ENCODE measurements at regions not wholly inside any gene's neighbourhood (a gene's known extent, or its start where the extent isn't known, plus 50 kb on each side); places are given as distances from the start of the nearest gene placed in this dataset.

DNA sequence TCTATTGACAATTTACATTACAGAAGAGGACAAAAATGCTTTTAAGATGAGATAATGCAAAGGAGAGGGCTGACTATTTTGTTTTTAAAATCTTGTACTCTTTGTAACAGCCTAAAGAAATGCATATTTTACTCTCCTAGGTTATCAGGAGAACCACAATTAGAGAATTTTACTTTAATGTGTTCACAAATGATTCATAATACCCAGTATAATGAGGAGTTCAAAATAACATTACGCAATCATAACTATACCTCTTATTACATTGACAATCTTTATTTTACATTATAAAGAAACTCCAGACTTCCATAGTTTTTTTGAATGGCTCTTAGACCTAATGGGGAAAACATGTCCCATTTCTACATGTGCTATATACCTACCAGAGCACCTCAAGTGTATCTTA, 1089.7 kb downstream of the PCDH17 start:
- Histone ChIP-seq H3K36me3 (ENCODE audit: control insufficient read depth, insufficient read depth, low read length) (no peaks in the 10 kb centered on the region), H3K27me3 (replicated peaks; ENCODE audit: control insufficient read depth, insufficient read depth, low read length) (no peaks in the 10 kb centered on the region), H3K4me3 (replicated peaks; ENCODE audit: low read depth, low read length) (no peak overlapping the region)
- TF ChIP-seq, protein P1, sequence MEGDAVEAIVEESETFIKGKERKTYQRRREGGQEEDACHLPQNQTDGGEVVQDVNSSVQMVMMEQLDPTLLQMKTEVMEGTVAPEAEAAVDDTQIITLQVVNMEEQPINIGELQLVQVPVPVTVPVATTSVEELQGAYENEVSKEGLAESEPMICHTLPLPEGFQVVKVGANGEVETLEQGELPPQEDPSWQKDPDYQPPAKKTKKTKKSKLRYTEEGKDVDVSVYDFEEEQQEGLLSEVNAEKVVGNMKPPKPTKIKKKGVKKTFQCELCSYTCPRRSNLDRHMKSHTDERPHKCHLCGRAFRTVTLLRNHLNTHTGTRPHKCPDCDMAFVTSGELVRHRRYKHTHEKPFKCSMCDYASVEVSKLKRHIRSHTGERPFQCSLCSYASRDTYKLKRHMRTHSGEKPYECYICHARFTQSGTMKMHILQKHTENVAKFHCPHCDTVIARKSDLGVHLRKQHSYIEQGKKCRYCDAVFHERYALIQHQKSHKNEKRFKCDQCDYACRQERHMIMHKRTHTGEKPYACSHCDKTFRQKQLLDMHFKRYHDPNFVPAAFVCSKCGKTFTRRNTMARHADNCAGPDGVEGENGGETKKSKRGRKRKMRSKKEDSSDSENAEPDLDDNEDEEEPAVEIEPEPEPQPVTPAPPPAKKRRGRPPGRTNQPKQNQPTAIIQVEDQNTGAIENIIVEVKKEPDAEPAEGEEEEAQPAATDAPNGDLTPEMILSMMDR (IDR thresholded peaks at IDR 0.05; ENCODE audit: insufficient read depth, low read length, poor library complexity, severe bottlenecking) = no peak
- no peak for DNase-seq (ENCODE audit: extremely low read depth, insufficient read length)

DNA sequence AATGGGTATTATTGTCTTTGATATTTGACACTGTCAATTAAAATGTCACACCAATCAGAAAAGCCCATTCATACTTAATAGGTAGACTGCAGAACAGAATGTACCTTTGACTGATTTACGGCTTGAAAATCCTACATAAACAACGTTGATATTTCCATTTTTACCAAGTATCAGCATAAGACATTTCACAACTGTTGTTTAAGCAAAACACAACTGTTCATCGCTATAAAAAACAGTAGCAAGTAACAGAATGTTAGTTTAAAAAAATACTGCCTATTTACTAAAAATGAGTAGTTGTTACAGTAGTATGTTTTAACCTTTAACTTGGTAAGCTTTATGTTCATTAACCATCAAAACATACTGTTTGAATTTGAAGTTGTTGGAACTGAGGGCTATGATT, 1096.6 kb downstream of the PCDH17 start:
- DNase-seq (ENCODE audit: extremely low read depth, insufficient read length) = no peak
- TF ChIP-seq, protein P1 (IDR thresholded peaks at IDR 0.05; ENCODE audit: insufficient read depth, low read length, poor library complexity, severe bottlenecking) = no peak
- Histone ChIP-seq H3K36me3 (ENCODE audit: control insufficient read depth, insufficient read depth, low read length) (no peaks in the 10 kb centered on the region), H3K4me3 (replicated peaks; ENCODE audit: low read depth, low read length) (no peak overlapping the region), H3K27me3 (replicated peaks; ENCODE audit: control insufficient read depth, insufficient read depth, low read length) (no peaks in the 10 kb centered on the region)

DNA sequence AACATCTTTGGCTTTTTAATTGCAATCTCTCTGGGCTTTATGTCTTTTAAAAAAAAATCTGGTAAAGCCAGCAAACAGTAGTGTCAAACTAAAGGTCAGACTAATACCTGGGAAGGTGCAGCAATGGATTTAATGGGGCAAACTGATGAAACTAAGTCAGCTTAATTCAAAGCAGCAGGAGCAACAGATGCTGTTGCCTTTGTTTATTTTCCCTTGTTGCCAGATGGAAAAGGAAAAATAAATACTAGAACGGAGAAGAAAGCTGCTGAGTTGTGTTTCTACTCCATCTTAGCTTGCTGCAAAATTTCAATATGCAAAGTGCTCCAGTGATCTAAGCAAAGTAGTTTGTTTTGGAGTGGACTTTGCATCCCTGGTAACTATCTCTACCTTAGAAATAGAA, 1097.8 kb downstream of the PCDH17 start:
- H3K36me3 ChIP-seq (ENCODE audit: control insufficient read depth, insufficient read depth, low read length) = no peaks in the 10 kb centered on the region
- no peak for DNase-seq (ENCODE audit: extremely low read depth, insufficient read length)
- H3K4me3 ChIP-seq (replicated peaks; ENCODE audit: low read depth, low read length) = no peak overlapping the region
- H3K27me3 ChIP-seq (replicated peaks; ENCODE audit: control insufficient read depth, insufficient read depth, low read length) = no peaks in the 10 kb centered on the region
- TF ChIP-seq, protein P1 (IDR thresholded peaks at IDR 0.05; ENCODE audit: insufficient read depth, low read length, poor library complexity, severe bottlenecking) = no peak

DNA sequence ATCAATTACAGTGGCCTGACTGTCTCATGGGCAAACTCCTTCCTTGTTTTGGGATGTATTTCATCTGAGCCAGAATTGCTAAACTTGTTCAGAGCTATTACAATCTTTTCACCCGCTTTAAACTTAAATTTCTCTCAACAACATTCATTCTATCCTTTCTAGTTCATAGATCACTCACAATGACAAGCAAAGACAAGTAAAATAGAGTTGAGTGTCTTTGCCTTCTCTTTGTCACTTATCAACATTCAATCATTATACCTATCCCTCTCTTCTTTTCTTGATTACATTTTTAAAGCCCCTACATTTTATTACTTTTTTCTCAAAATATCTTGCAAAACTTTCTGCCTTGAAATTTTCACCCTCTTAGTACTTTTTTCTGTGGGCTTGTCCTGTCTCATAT, 1113.1 kb downstream of the PCDH17 start:
- Histone ChIP-seq H3K36me3 (ENCODE audit: control insufficient read depth, insufficient read depth, low read length) (no peaks in the 10 kb centered on the region), H3K27me3 (replicated peaks; ENCODE audit: control insufficient read depth, insufficient read depth, low read length) (no peaks in the 10 kb centered on the region), H3K4me3 (replicated peaks; ENCODE audit: low read depth, low read length) (no peak overlapping the region)
- TF ChIP-seq, protein P1 (IDR thresholded peaks at IDR 0.05; ENCODE audit: insufficient read depth, low read length, poor library complexity, severe bottlenecking) = no peak
- DNase-seq (ENCODE audit: extremely low read depth, insufficient read length) = no peak

DNA sequence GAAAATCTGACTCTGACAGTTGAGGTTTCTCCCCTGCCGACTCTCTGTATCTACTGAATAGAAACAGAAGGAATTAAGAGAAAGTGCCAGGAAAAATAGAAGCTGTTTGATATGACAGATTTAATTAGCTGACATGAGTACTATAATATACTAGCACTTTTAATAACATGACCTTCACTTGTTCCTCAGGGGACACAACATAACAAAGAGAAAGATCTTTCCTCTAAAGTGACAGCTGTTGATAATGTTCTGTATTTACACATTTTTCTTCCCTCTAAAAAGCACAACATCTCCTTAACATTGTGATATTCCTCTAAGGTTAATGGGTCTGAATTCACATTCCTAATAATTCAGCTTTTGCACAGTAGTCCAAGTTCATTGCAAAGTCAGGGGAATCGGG, 1136.0 kb downstream of the PCDH17 start:
- DNase-seq (ENCODE audit: extremely low read depth, insufficient read length) = no peak
- Histone ChIP-seq H3K27me3 (replicated peaks; ENCODE audit: control insufficient read depth, insufficient read depth, low read length) (no peaks in the 10 kb centered on the region), H3K4me3 (replicated peaks; ENCODE audit: low read depth, low read length) (no peak overlapping the region), H3K36me3 (ENCODE audit: control insufficient read depth, insufficient read depth, low read length) (no peaks in the 10 kb centered on the region)
- TF ChIP-seq, protein P1 (IDR thresholded peaks at IDR 0.05; ENCODE audit: insufficient read depth, low read length, poor library complexity, severe bottlenecking) = no peak

DNA sequence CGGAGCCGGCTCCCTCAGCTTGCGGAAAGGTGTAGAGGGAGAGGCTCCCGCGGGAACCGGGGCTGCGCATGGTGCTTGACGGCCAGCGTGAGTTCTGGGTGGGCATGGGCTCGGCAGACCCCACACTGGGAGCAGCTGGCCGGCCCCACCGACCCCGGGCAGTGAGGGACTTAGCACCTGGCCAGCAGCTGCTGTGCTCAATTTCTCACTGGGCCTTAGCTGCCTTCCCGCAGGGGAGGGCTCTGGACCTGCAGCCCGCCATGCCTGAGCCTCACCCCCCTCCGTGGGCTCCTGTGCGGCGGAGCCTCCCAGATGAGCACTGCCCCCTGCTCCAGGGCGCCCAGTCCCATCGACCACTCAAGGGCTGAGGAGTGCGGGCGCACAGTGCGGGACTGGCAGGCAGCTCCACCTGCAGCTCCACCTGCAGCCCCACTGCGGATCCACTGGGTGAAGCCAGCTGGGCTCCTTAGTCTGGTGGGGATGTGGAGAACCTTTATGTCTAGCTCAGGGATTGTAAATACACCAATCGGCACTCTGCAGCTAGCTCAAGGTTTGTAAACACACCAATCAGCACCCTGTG, 1141.8 kb downstream of the PCDH17 start:
- no peaks in the 10 kb centered on the region for H3K36me3 ChIP-seq (ENCODE audit: control insufficient read depth, insufficient read depth, low read length)
- TF ChIP-seq, protein P1 (IDR thresholded peaks at IDR 0.05; ENCODE audit: insufficient read depth, low read length, poor library complexity, severe bottlenecking) = no peak
- no peaks in the 10 kb centered on the region for H3K27me3 ChIP-seq (replicated peaks; ENCODE audit: control insufficient read depth, insufficient read depth, low read length)
- H3K4me3 ChIP-seq (replicated peaks; ENCODE audit: low read depth, low read length) = no peak overlapping the region
- no peak for DNase-seq (ENCODE audit: extremely low read depth, insufficient read length)

Measured in GM06990 (cell line).